Choroid plexus epithelial cell (primary cell): ENCODE measurements at regions not wholly inside any gene's neighbourhood (a gene's known extent, or its start where the extent isn't known, plus 50 kb on each side); places are given as distances from the start of the nearest gene placed in this dataset.
"Not testable (repeated sequence)": the region's sequence is repeated elsewhere in the genome, so short reads cannot be mapped to it uniquely, and the experiment has no call there.

ENCODE experiments used
- DNase-seq: peaks from one replicate; pipeline ENCODE4 v3.0.0-alpha.2; 2010; ENCODE audit warnings: low read depth
- H3K4me3 ChIP-seq: 2 replicates; pipeline ENCODE4 v1.5.1; 2011; ENCODE audit warnings: low read depth, mild to moderate bottlenecking, control low read depth, low read length, moderate library complexity
- TF ChIP-seq, protein P1 (sequence below): conservative IDR thresholded peaks from 2 replicates; pipeline ENCODE4 v1.5.1; 2011; ENCODE audit warnings: low read depth, mild to moderate bottlenecking, control low read depth, inconsistent platforms, low read length, moderate library complexity

DNA sequence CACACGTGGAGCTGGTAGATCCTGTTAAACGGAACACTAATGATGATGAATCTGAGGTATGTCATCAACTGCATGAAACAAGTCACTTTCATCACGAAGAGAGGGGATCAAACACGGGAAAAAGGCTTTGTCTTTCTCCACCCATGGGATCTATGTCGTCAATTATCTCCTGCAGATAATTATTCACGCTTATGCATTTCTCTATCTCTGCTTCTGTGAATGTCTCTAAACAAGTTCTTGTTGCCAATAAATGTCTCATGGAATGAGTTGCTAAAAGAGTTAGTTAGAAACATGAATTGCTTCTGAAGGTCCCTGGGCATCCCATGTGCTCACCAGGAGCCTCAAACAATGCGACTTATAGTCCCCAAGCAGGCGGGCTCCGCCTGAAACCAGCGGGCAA is 1228.2 kb upstream of the TMEM132C start:
- H3K4me3 ChIP-seq = no peak overlapping the region
- TF ChIP-seq, protein P1, sequence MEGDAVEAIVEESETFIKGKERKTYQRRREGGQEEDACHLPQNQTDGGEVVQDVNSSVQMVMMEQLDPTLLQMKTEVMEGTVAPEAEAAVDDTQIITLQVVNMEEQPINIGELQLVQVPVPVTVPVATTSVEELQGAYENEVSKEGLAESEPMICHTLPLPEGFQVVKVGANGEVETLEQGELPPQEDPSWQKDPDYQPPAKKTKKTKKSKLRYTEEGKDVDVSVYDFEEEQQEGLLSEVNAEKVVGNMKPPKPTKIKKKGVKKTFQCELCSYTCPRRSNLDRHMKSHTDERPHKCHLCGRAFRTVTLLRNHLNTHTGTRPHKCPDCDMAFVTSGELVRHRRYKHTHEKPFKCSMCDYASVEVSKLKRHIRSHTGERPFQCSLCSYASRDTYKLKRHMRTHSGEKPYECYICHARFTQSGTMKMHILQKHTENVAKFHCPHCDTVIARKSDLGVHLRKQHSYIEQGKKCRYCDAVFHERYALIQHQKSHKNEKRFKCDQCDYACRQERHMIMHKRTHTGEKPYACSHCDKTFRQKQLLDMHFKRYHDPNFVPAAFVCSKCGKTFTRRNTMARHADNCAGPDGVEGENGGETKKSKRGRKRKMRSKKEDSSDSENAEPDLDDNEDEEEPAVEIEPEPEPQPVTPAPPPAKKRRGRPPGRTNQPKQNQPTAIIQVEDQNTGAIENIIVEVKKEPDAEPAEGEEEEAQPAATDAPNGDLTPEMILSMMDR = no peak
- DNase-seq = no peak

DNA sequence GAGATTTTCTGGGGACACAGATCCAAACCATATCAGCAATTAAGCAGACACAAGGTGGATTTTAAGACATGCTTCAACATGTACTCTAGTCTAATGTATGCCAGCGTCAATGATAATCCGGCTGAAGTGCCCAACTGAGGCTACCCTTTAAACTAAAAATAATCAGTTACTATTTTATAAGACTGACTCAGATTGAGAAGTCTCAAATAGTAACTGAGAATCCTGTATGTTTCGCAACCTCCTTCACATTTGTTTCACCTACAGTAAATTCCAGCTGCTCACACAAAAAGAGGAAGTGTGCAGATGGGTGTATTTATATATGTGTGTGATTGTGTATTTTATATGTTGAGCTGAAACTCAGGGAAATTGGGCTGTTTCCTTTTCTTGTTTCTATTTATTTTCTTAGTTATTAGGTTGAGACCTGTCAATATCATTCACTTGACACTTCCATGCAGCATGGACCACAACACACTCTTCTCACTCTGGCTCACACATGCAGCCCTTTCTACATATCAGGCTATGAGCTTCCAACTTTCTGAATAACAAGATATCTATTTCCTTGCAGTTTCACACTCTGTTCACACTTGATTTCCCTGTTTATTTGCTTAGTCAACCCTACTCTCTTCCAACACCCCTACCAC is 1224.9 kb upstream of the TMEM132C start:
- no peak for DNase-seq
- H3K4me3 ChIP-seq = no peak overlapping the region
- TF ChIP-seq, protein P1 = no peak

DNA sequence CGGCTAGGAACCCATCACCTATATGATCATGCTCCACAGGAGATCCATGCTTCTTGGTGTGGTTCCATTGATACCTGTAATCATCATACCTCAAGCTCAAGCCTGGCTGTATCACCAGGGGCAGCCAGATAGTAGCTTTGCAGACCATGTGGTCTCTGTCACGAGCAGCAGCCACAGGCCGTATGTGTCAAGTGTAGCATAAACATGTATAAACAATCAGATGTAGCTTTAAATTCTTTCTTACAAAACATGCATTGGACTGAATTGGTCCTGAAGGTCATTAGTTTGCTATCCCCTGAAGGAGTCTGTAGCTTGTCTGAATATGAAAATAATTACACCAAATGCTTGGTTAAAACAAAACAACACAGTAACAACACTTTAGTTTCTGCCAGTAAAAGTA is 1223.2 kb upstream of the TMEM132C start:
- no peak overlapping the region for H3K4me3 ChIP-seq
- TF ChIP-seq, protein P1 = no peak
- DNase-seq = no peak

DNA sequence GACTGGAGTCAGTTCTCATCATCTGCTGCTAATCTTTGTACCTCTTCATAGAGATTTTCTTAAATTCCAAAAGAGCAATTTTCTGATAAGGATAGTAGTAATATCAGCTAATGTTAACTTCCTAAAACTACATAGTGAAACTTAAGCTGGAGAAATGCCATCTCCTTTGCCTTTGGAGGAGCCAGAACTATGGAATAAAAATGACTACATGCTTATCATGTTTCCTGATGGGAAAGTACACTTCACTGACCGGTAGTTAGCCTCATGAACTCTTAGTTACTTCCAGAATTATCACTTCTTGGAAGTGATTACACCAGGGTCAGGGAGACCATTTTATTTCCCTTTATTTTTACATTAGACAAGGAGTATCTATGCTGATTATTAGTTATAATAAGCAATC is 1222.1 kb upstream of the TMEM132C start:
- H3K4me3 ChIP-seq = no peak overlapping the region
- DNase-seq = no peak
- TF ChIP-seq, protein P1 = no peak

DNA sequence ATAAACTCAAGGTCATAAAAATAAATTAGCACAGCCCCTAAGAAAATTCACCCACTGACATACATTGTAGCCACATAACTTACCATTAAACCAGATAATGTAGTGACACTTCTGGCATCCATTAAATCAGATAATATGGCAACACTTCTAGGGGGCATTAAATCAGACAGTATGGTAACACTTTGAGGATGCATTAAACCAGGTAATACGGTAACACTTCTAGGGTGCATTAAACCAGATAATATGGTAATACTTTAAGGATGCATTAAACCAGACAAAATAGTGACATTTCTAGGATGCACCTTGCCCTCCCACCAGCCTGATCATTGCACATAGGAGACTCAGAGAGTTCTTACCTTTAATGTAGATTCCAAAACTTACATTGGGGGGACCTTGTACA is 1220.5 kb upstream of the TMEM132C start:
- no peak for DNase-seq
- TF ChIP-seq, protein P1 = no peak
- H3K4me3 ChIP-seq = no peak overlapping the region

DNA sequence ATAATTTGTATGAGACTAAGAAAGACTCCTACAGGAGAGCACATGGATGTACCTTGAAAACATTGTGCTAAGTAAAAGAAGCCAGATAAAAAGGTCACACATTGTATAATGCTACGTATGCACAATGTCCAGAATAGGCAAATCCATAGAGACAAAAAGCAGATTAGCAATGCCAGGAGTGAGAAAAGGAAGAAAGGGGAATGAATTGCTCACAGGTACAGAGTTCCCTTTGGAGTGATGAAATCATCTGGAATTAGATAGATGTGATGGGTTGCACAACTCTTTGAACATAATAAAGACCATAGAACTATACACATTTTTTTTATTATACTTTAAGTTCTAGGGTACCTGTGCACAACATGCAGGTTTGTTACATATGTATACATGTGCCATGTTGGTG is 1218.9 kb upstream of the TMEM132C start:
- TF ChIP-seq, protein P1 = no peak
- DNase-seq = no peak
- H3K4me3 ChIP-seq = no peak overlapping the region

DNA sequence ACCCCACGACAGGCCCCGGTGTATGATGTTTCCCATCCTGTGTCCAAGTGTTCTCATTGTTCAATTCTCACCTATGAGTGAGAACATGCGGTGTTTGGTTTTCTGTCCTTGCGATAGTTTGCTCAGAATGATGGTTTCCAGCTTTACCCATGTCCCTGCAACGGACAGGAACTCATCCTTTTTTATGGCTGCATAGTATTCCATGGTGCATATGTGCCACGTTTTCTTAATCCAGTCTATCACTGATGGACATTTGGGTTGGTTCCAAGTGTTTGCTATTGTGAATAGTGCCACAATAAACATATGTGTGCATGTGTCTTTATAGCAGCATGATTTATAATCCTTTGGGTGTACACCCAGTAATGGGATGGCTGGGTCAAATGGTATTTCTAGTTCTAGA is 1218.4 kb upstream of the TMEM132C start:
- DNase-seq, H3K4me3 ChIP-seq: not testable (repeated sequence)

DNA sequence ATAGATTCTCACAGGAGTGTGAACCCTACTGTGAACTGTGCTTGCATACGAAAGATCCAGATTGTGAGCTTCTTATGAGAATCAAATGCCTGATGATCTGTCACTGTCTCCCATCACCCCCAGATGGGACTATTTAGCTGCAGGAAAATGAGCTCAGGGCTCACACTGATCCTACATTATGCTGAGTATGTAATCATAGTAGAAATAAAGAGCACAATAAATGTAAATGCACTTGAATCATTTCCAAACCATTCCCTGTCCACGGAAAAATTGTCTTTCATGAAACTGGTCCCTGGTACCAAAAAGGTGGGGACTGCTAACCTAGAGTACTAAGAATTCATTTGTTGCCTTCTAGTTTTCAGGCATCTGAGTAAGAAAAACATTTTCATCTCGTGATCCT is 1215.8 kb upstream of the TMEM132C start:
- no peak for DNase-seq
- no peak overlapping the region for H3K4me3 ChIP-seq
- TF ChIP-seq, protein P1 = no peak
